NB4 (cell line): ENCODE measurements at regions not wholly inside any gene's neighbourhood (a gene's known extent, or its start where the extent isn't known, plus 50 kb on each side); places are given as distances from the start of the nearest gene placed in this dataset.

ENCODE experiments used
- CTCF ChIP-seq: IDR thresholded peaks from one replicate; pipeline ENCODE4 v1.5.1; 2012; ENCODE audit warnings: low read depth, low read length
- MAX ChIP-seq: IDR thresholded peaks from 2 replicates; pipeline ENCODE4 v1.6.1; 2011; ENCODE audit warnings: low read depth, low read length
- MYC ChIP-seq: IDR thresholded peaks from 2 replicates; pipeline ENCODE4 v1.6.1; 2011; ENCODE audit warnings: low read depth, low read length

DNA sequence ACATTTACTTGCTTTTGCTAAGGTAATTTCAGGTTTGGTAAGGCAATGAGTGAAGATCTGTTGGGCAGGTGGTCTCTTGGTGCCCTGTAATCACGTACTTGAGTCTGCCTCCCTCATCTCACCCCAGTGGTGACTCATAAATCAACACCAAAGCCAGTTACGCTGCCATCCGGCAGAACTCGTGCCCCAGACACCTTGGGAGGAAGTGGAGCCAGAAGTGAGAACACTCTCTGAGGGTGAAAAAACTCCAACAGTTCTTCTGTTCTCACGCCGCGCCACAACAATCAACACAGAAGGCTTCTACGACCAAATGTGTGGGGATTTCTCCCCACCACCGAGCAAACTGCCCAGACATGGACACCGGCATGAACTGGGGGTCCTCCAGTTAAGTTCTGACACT is 206.2 kb downstream of the ARL4C start:
- TF ChIP-seq CTCF, result no peak
- TF ChIP-seq MYC, result no peak
- no peak for TF ChIP-seq MAX
